ENCODE measurements at regions not wholly inside any gene's neighbourhood (a gene's known extent, or its start where the extent isn't known, plus 50 kb on each side); places are given as distances from the start of the nearest gene placed in this dataset.

DNA sequence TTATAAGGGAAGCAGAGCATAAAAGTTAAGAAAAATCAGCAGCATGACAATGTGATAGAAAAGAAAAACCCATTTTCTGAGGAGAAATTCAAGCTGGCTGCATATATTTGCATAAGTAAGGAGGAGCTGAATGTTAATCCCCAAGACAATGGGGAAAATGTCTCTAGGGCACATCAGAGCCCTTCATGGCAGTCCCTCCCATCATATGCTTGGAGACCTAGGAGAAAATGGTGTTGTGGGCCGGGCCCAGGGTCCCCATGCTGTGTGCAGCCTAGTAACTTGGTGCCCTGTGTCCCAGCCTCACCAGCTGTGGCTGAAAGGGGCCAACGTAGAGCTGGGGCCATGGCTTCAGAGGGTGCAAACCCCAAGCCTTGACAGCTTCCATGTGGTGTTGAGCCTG lies 100.6 kb upstream of the PLPPR4 start:
- H3K4me1 ChIP-seq (ENCODE audit: insufficient read depth, low read length), result no peaks in the 10 kb centered on the region
- intact Hi-C loops (cut with micrococcal nuclease), result no loop called here
- no peak overlapping the region for H3K27ac ChIP-seq (ENCODE audit: low read depth, low read length)
- H3K36me3 ChIP-seq (ENCODE audit: insufficient read depth, low read length), result no peaks in the 10 kb centered on the region
- H3K4me3 Mint-ChIP-seq, result no peak overlapping the region
- H3K36me3 Mint-ChIP-seq, result no peaks in the 10 kb centered on the region
- H3K27ac Mint-ChIP-seq, result no peak overlapping the region
- CTCF ChIA-PET (ENCODE audit: partially characterized antibody), result no interaction called here
- peaks cover 7 to 20% of the 10 kb centered on the region in 2 donors for H3K27me3 Mint-ChIP-seq
- POLR2A ChIA-PET (ENCODE audit: partially characterized antibody), result no interaction called here
- no peak overlapping the region for H3K4me3 ChIP-seq (ENCODE audit: low read length in 2 of 2)
- peaks cover 0 to 3% (median 0%) of the 10 kb centered on the region in 8 donors for H3K9me3 Mint-ChIP-seq
- no peaks in the 10 kb centered on the region for H3K9me3 ChIP-seq (ENCODE audit: control insufficient read depth in 1 of 2, low read length in 2 of 2)
- no peaks in the 10 kb centered on the region for H3K27me3 ChIP-seq (ENCODE audit: insufficient read depth, low read length)
- no peaks in the 10 kb centered on the region for H3K4me1 Mint-ChIP-seq
- DNase-seq, result no peak

GRCh38 chr1:99170516-99170915 lies 93.8 kb upstream of the PLPPR4 start:
- POLR2A ChIA-PET (ENCODE audit: partially characterized antibody), result no interaction called here
- no peak overlapping the region for H3K27ac ChIP-seq (ENCODE audit: low read depth, low read length)
- H3K4me1 ChIP-seq (ENCODE audit: insufficient read depth, low read length), result no peaks in the 10 kb centered on the region
- H3K9me3 Mint-ChIP-seq, result no peaks in the 10 kb centered on the region
- H3K9me3 ChIP-seq (ENCODE audit: control insufficient read depth in 1 of 2, low read length in 2 of 2), result no peaks in the 10 kb centered on the region
- CTCF ChIA-PET (ENCODE audit: partially characterized antibody), result no interaction called here
- no peaks in the 10 kb centered on the region for H3K36me3 Mint-ChIP-seq
- H3K27ac Mint-ChIP-seq, result no peak overlapping the region
- no peaks in the 10 kb centered on the region for H3K27me3 ChIP-seq (ENCODE audit: insufficient read depth, low read length)
- H3K36me3 ChIP-seq (ENCODE audit: insufficient read depth, low read length), result no peaks in the 10 kb centered on the region
- H3K4me3 ChIP-seq (ENCODE audit: low read length in 2 of 2), result no peak overlapping the region
- intact Hi-C loops (cut with micrococcal nuclease), result no loop called here
- DNase-seq, result no peak
- H3K4me1 Mint-ChIP-seq, result no peaks in the 10 kb centered on the region
- peaks cover 0 to 4% of the 10 kb centered on the region in 2 donors for H3K27me3 Mint-ChIP-seq
- no peak overlapping the region for H3K4me3 Mint-ChIP-seq

DNA sequence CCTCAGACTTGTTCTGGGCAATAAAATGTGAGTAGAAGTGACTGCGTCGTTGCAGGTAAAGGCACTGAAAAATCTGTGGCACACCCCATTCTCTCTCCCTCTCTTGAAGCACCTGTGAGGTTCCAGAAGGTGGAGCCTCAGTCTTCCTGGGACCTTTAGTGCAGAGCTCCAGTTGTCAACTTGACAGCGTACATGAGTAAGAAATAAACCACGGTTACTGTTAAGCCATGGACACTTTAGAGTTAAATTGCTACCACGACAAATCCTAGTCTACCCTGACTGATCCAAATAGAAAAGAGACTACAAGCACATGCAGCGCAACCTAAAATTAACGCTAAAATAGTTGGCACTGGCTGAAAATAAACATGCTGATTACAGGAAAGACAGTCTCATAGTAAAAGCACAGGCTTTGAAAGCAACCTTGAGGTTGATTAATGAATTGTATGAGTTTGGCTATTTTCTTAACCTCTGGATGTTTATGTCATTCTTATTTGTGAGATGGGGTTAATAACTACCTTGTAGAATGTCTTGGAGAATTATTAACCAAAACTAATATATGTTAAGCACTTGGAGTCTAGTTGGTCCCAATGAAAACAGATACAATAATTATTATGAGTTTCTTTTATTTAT lies 93.0 kb upstream of the PLPPR4 start:
- no peak for DNase-seq
- H3K27me3 Mint-ChIP-seq, result peaks cover 0 to 3% of the 10 kb centered on the region in 2 donors
- no peaks in the 10 kb centered on the region for H3K4me1 ChIP-seq (ENCODE audit: insufficient read depth, low read length)
- intact Hi-C loops (cut with micrococcal nuclease), result no loop called here
- no peaks in the 10 kb centered on the region for H3K36me3 ChIP-seq (ENCODE audit: insufficient read depth, low read length)
- H3K4me1 Mint-ChIP-seq, result no peaks in the 10 kb centered on the region
- H3K36me3 Mint-ChIP-seq, result no peaks in the 10 kb centered on the region
- H3K4me3 ChIP-seq (ENCODE audit: low read length in 2 of 2), result no peak overlapping the region
- no peaks in the 10 kb centered on the region for H3K9me3 ChIP-seq (ENCODE audit: control insufficient read depth in 1 of 2, low read length in 2 of 2)
- CTCF ChIA-PET (ENCODE audit: partially characterized antibody), result interaction anchor here (0.7 kb wide), 1 partner anchor 11 kb away, joined by 3 read pairs; no protein-coding TSS in a partner anchor
- POLR2A ChIA-PET (ENCODE audit: partially characterized antibody), result no interaction called here
- no peak overlapping the region for H3K4me3 Mint-ChIP-seq
- H3K9me3 Mint-ChIP-seq, result no peaks in the 10 kb centered on the region
- no peak overlapping the region for H3K27ac Mint-ChIP-seq
- no peaks in the 10 kb centered on the region for H3K27me3 ChIP-seq (ENCODE audit: insufficient read depth, low read length)
- H3K27ac ChIP-seq (ENCODE audit: low read depth, low read length), result no peak overlapping the region

- DNase-seq, result no peak
- Histone ChIP-seq H3K36me3 (ENCODE audit: insufficient read depth, low read length) (no peaks in the 10 kb centered on the region), H3K4me3 (ENCODE audit: low read length in 2 of 2) (no peak overlapping the region), H3K27me3 (ENCODE audit: insufficient read depth, low read length) (no peaks in the 10 kb centered on the region), H3K4me1 (ENCODE audit: insufficient read depth, low read length) (no peaks in the 10 kb centered on the region), H3K9me3 (ENCODE audit: control insufficient read depth in 1 of 2, low read length in 2 of 2) (no peaks in the 10 kb centered on the region), H3K27ac (ENCODE audit: low read depth, low read length) (no peak overlapping the region)
- Mint-ChIP-seq H3K4me3 (no peak overlapping the region), H3K27ac (no peak overlapping the region), H3K9me3 (no peaks in the 10 kb centered on the region), H3K4me1 (no peaks in the 10 kb centered on the region), H3K27me3 (peaks cover 0 to 5% of the 10 kb centered on the region in 2 donors), H3K36me3 (no peaks in the 10 kb centered on the region)
- ChIA-PET CTCF (ENCODE audit: partially characterized antibody) (interaction anchor here (2.3 kb wide), 1 partner anchor 379 kb away, joined by 8 read pairs; no protein-coding TSS in a partner anchor), POLR2A (ENCODE audit: partially characterized antibody) (no interaction called here)
- intact Hi-C loops (cut with micrococcal nuclease), result no loop called here
Observed at GRCh38 chr1:99173282-99173681, 91.0 kb upstream of the PLPPR4 start.

DNA sequence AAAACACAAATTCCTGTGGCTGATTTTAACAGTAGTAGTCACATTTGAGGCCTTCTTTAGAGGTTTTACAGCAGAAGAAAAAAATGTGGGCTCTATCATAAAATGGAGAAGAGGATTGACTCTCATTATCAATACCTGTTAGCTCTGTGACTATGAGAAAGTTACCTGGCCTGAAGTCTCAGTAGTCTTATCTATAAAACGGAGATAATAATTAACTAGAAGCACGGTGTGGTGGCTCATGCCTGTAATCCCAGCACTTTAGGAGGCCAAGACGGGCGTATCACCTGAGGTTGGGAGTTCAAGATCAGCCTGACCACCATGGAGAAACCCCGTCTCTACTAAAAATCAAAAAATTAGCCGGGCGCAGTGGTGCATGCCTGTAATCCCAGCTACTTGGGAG lies 90.4 kb upstream of the PLPPR4 start:
- no peak overlapping the region for H3K4me3 Mint-ChIP-seq
- POLR2A ChIA-PET (ENCODE audit: partially characterized antibody), result no interaction called here
- no peak overlapping the region for H3K4me3 ChIP-seq (ENCODE audit: low read length in 2 of 2)
- H3K9me3 Mint-ChIP-seq, result no peaks in the 10 kb centered on the region
- H3K27ac Mint-ChIP-seq, result no peak overlapping the region
- no peaks in the 10 kb centered on the region for H3K4me1 Mint-ChIP-seq
- no peaks in the 10 kb centered on the region for H3K4me1 ChIP-seq (ENCODE audit: insufficient read depth, low read length)
- H3K36me3 Mint-ChIP-seq, result no peaks in the 10 kb centered on the region
- no peaks in the 10 kb centered on the region for H3K27me3 ChIP-seq (ENCODE audit: insufficient read depth, low read length)
- intact Hi-C loops (cut with micrococcal nuclease), result no loop called here
- no peak overlapping the region for H3K27ac ChIP-seq (ENCODE audit: low read depth, low read length)
- H3K27me3 Mint-ChIP-seq, result peaks cover 0 to 6% of the 10 kb centered on the region in 2 donors
- H3K36me3 ChIP-seq (ENCODE audit: insufficient read depth, low read length), result no peaks in the 10 kb centered on the region
- CTCF ChIA-PET (ENCODE audit: partially characterized antibody), result interaction anchor here (1.3 to 2.3 kb wide), 3 partner anchors 9 to 533 kb away, joined by 3 to 8 read pairs (median 4); no protein-coding TSS in a partner anchor
- no peak for DNase-seq
- no peaks in the 10 kb centered on the region for H3K9me3 ChIP-seq (ENCODE audit: control insufficient read depth in 1 of 2, low read length in 2 of 2)

DNA sequence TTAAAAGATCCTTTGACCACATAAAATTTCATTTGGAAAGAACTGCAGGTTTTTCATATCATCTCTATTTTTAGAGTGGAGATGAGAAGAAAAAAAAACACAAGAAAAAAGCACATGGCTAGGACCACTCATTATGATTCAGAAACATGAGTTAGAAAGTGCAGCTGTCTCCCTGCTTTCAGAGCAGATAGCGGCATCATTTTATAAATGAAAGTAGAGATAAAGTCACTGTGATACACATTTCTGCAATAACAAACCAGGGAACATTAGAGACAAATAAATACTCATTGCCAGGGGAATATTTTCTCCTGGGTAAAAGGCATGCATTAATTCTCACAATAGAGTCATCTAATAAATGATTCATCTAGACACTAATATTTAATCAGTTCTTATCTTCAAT lies 87.5 kb upstream of the PLPPR4 start:
- H3K4me3 Mint-ChIP-seq, result no peak overlapping the region
- CTCF ChIA-PET (ENCODE audit: partially characterized antibody), result interaction anchor here (1.1 to 2.1 kb wide), 3 partner anchors 9 to 530 kb away, joined by 3 to 13 read pairs (median 11); no protein-coding TSS in a partner anchor
- Histone ChIP-seq H3K9me3 (ENCODE audit: control insufficient read depth in 1 of 2, low read length in 2 of 2) (no peaks in the 10 kb centered on the region), H3K4me1 (ENCODE audit: insufficient read depth, low read length) (no peaks in the 10 kb centered on the region), H3K36me3 (ENCODE audit: insufficient read depth, low read length) (no peaks in the 10 kb centered on the region), H3K4me3 (ENCODE audit: low read length in 2 of 2) (no peak overlapping the region), H3K27ac (ENCODE audit: low read depth, low read length) (no peak overlapping the region), H3K27me3 (ENCODE audit: insufficient read depth, low read length) (no peaks in the 10 kb centered on the region)
- intact Hi-C loops (cut with micrococcal nuclease), result no loop called here
- H3K36me3 Mint-ChIP-seq, result no peaks in the 10 kb centered on the region
- no peak overlapping the region for H3K27ac Mint-ChIP-seq
- no peaks in the 10 kb centered on the region for H3K4me1 Mint-ChIP-seq
- POLR2A ChIA-PET (ENCODE audit: partially characterized antibody), result no interaction called here
- no peaks in the 10 kb centered on the region for H3K9me3 Mint-ChIP-seq
- peaks cover 1 to 3% of the 10 kb centered on the region in 2 donors for H3K27me3 Mint-ChIP-seq
- no peak for DNase-seq

- Mint-ChIP-seq H3K27me3 (peaks cover 1 to 3% of the 10 kb centered on the region in 2 donors), H3K36me3 (no peaks in the 10 kb centered on the region), H3K27ac (no peak overlapping the region), H3K4me3 (no peak overlapping the region), H3K9me3 (no peaks in the 10 kb centered on the region), H3K4me1 (no peaks in the 10 kb centered on the region)
- Histone ChIP-seq H3K36me3 (ENCODE audit: insufficient read depth, low read length) (no peaks in the 10 kb centered on the region), H3K4me1 (ENCODE audit: insufficient read depth, low read length) (no peaks in the 10 kb centered on the region), H3K4me3 (ENCODE audit: low read length in 2 of 2) (no peak overlapping the region), H3K27me3 (ENCODE audit: insufficient read depth, low read length) (no peaks in the 10 kb centered on the region), H3K27ac (ENCODE audit: low read depth, low read length) (no peak overlapping the region), H3K9me3 (ENCODE audit: control insufficient read depth in 1 of 2, low read length in 2 of 2) (no peaks in the 10 kb centered on the region)
- intact Hi-C loops (cut with micrococcal nuclease), result no loop called here
- DNase-seq, result no peak
- POLR2A ChIA-PET (ENCODE audit: partially characterized antibody), result no interaction called here
- CTCF ChIA-PET (ENCODE audit: partially characterized antibody), result no interaction called here
Observed at GRCh38 chr1:99177465-99177864, 86.8 kb upstream of the PLPPR4 start.
